Adrenal gland (tissue), 5 donors: ENCODE measurements at regions not wholly inside any gene's neighbourhood (a gene's known extent, or its start where the extent isn't known, plus 50 kb on each side); places are given as distances from the start of the nearest gene placed in this dataset.

Experiments
- POLR2A ChIP-seq, 2 donors: fragments of 450-650 bp; IDR thresholded peaks; one replicate each; pipeline ENCODE4 v1.6.1; 2017; ENCODE audit warnings: antibody characterized with exemption in 2 of 2, mild to moderate bottlenecking in 2 of 2, moderate library complexity in 1 of 2
- TF ChIP-seq, protein P1 (sequence below), 6 experiments: fragments of 450-650 bp in 4 of 6; fragments of 200-600 bp in 2 of 6; sonication (generic) in 1 of 6; IDR thresholded peaks; 1 replicate in 5 of 6; 2 replicates in 1 of 6; pipeline versions ENCODE4 v1.5.1 to v1.8.0; 2016 to 2021; ENCODE audit warnings: antibody characterized with exemption in 6 of 6, mild to moderate bottlenecking in 2 of 6, moderate library complexity in 1 of 6
- donor health status: DM: no; HTN: no; CAD: no.

DNA sequence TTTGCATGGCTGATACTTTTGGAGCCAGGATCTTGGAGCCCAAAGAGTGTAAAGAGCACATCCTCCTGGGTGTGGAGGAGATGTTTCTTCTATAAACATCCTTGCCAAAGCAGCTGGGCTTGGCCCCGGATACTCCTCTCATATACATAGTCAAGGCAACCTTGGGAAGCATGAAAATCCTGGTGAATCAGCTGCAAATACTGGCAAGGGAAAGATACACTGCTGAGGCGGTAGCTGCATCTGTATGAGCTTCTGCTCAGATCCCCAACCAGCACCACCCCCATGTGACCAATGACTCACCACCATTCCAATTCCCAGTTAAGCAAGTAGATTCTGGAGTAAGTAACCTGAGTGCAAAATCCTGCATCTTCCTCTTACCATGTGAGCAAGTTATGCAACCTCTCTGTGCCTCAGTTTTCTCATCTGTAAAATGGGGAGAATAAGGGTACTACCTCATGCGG lies 567.4 kb downstream of the MED13L start:
- TF ChIP-seq, protein P1, sequence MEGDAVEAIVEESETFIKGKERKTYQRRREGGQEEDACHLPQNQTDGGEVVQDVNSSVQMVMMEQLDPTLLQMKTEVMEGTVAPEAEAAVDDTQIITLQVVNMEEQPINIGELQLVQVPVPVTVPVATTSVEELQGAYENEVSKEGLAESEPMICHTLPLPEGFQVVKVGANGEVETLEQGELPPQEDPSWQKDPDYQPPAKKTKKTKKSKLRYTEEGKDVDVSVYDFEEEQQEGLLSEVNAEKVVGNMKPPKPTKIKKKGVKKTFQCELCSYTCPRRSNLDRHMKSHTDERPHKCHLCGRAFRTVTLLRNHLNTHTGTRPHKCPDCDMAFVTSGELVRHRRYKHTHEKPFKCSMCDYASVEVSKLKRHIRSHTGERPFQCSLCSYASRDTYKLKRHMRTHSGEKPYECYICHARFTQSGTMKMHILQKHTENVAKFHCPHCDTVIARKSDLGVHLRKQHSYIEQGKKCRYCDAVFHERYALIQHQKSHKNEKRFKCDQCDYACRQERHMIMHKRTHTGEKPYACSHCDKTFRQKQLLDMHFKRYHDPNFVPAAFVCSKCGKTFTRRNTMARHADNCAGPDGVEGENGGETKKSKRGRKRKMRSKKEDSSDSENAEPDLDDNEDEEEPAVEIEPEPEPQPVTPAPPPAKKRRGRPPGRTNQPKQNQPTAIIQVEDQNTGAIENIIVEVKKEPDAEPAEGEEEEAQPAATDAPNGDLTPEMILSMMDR (IDR thresholded peaks at IDR 0.05): no peak
- TF ChIP-seq POLR2A (IDR thresholded peaks at IDR 0.05): no peak
